H1 (cell line): ENCODE measurements at regions not wholly inside any gene's neighbourhood (a gene's known extent, or its start where the extent isn't known, plus 50 kb on each side); places are given as distances from the start of the nearest gene placed in this dataset.
A peak's percentile ranks its signal among the peaks of the same experiment; 100 is the strongest.

Source experiments
- CTCF ChIA-PET: fragments of 300-600 bp; sonication (Branson Sonifier 250); formaldehyde crosslinking; loops from one replicate; lab custom pipeline; 2021; ENCODE audit not compliant: partially characterized antibody; lab: Charles Lee
- POLR2A ChIA-PET: fragments of 300-600 bp; sonication (Branson Sonifier 250); formaldehyde crosslinking; loops from one replicate; lab custom pipeline; 2021; ENCODE audit warnings: inconsistent platforms; ENCODE audit not compliant: partially characterized antibody; lab: Charles Lee
- DNase-seq, 2 experiments: peaks; one replicate each; pipeline versions ENCODE4 v3.0.0 to v3.0.0-alpha.2; 2010 to 2022; ENCODE audit warnings: low spot score in 2 of 2, low read depth in 1 of 2, mixed read lengths in 1 of 2
- FAIRE-seq: peaks from 2 replicates; lab custom pipeline; 2011; peaks lifted over from hg19 to GRCh38; lab: Jason Lieb, UNC
- H2AFZ ChIP-seq: 2 replicates; pipeline ENCODE4 v1.8.1; 2012; ENCODE audit warnings: low read length, inconsistent platforms
- H2AK5ac ChIP-seq: 2 replicates; pipeline ENCODE4 v1.6.1; 2013; ENCODE audit warnings: low read depth, low read length
- H2BK120ac ChIP-seq: replicated peaks from 2 replicates; pipeline ENCODE3; 2013; ENCODE audit warnings: low read depth, low read length, inconsistent platforms
- H2BK12ac ChIP-seq: 2 replicates; pipeline ENCODE4 v1.6.1; 2013; ENCODE audit warnings: low read depth, low read length
- H2BK15ac ChIP-seq: 2 replicates; pipeline ENCODE4 v1.6.1; 2013; ENCODE audit warnings: low read length
- H2BK20ac ChIP-seq: 2 replicates; pipeline ENCODE4 v1.6.1; 2013; ENCODE audit warnings: low read length
- H2BK5ac ChIP-seq: 2 replicates; pipeline ENCODE4 v1.6.1; 2013; ENCODE audit warnings: low read depth, low read length
- H3K14ac ChIP-seq: 2 replicates; pipeline ENCODE4 v1.6.1; 2013; ENCODE audit warnings: inconsistent platforms; ENCODE audit not compliant: insufficient read length
- H3K18ac ChIP-seq: 2 replicates; pipeline ENCODE4 v1.6.1; 2013; ENCODE audit warnings: low read length; ENCODE audit errors: extremely low read depth
- H3K23ac ChIP-seq: 2 replicates; pipeline ENCODE4 v1.6.1; 2013; ENCODE audit warnings: inconsistent platforms; ENCODE audit not compliant: insufficient read length
- H3K23me2 ChIP-seq: 2 replicates; pipeline ENCODE4 v1.6.1; 2013; ENCODE audit warnings: low read depth, low read length
- H3K27ac ChIP-seq: 2 replicates; pipeline ENCODE4 v1.6.1; 2011; ENCODE audit warnings: low read depth, low read length, inconsistent platforms
- H3K27me3 ChIP-seq, 4 experiments: replicated peaks in 1 of 4; 1 replicate in 1 of 4; 2 replicates in 3 of 4; pipeline versions ENCODE4 v1.6.1 to v1.8.1; 2011 to 2013; ENCODE audit warnings: low read length in 3 of 4, mild to moderate bottlenecking in 3 of 4, inconsistent platforms in 2 of 4, mixed read lengths in 2 of 4, moderate library complexity in 1 of 4; ENCODE audit not compliant: control insufficient read depth in 3 of 4, insufficient read depth in 3 of 4; ENCODE audit errors: extremely low read depth in 1 of 4
- H3K36me3 ChIP-seq, 4 experiments: 2 replicates each; pipeline versions ENCODE4 v1.6.1 to v1.8.1; 2011 to 2013; ENCODE audit warnings: mild to moderate bottlenecking in 4 of 4, low read length in 3 of 4, moderate library complexity in 2 of 4, control low read depth in 1 of 4, inconsistent platforms in 1 of 4; ENCODE audit not compliant: insufficient read depth in 4 of 4, control insufficient read depth in 2 of 4
- H3K4ac ChIP-seq: replicated peaks from 2 replicates; pipeline ENCODE3; 2013; ENCODE audit warnings: low read length, low read depth, mixed read lengths, inconsistent platforms; ENCODE audit not compliant: insufficient read length
- H3K4me1 ChIP-seq, 4 experiments: replicated peaks in 1 of 4; 1 replicate in 1 of 4; 2 replicates in 3 of 4; pipeline versions ENCODE4 v1.6.1 to v1.8.1; 2011 to 2013; ENCODE audit warnings: low read length in 3 of 4, inconsistent platforms in 2 of 4, mixed read lengths in 1 of 4; ENCODE audit not compliant: insufficient read depth in 4 of 4, control insufficient read depth in 3 of 4
- H3K4me2 ChIP-seq, 2 experiments: 2 replicates each; pipeline versions ENCODE4 v1.6.1 to v1.8.1; 2011 to 2013; ENCODE audit warnings: low read depth in 2 of 2, low read length in 2 of 2, control low read depth in 1 of 2, inconsistent platforms in 1 of 2, mild to moderate bottlenecking in 1 of 2; ENCODE audit not compliant: insufficient read depth in 1 of 2
- H3K4me3 ChIP-seq, 4 experiments: fragments of 200-600, 300-600 bp in 1 of 4; sonication (generic), shearing (Covaris generic), sonication (Bioruptor Twin) in 1 of 4; 2 replicates each; pipeline versions ENCODE4 v1.5.1 to v1.8.1; 2011 to 2016; ENCODE audit warnings: low read length in 4 of 4, low read depth in 3 of 4, control low read depth in 2 of 4, inconsistent platforms in 2 of 4, mild to moderate bottlenecking in 2 of 4, mixed read lengths in 1 of 4, moderate library complexity in 1 of 4; ENCODE audit not compliant: insufficient read depth in 2 of 4; ENCODE audit errors: extremely low read depth in 1 of 4
- H3K56ac ChIP-seq: replicated peaks from 2 replicates; pipeline ENCODE3; 2013; ENCODE audit warnings: low read depth, mild to moderate bottlenecking, mixed read lengths, low read length, inconsistent platforms; ENCODE audit not compliant: insufficient read length
- H3K79me1 ChIP-seq: 2 replicates; pipeline ENCODE4 v1.6.1; 2013; ENCODE audit warnings: low read depth, low read length, control low read depth
- H3K79me2 ChIP-seq, 2 experiments: 2 replicates each; pipeline versions ENCODE4 v1.6.1 to v1.8.1; 2012 to 2013; ENCODE audit warnings: low read length in 2 of 2, mild to moderate bottlenecking in 2 of 2, inconsistent platforms in 1 of 2; ENCODE audit not compliant: insufficient read depth in 2 of 2, control insufficient read depth in 1 of 2
- H3K9ac ChIP-seq, 4 experiments: replicated peaks in 1 of 4; 1 replicate in 1 of 4; 2 replicates in 3 of 4; pipeline versions ENCODE4 v1.6.1 to v1.8.1; 2011 to 2013; ENCODE audit warnings: low read depth in 3 of 4, low read length in 3 of 4, control low read depth in 2 of 4, mild to moderate bottlenecking in 2 of 4, moderate library complexity in 2 of 4, inconsistent platforms in 1 of 4; ENCODE audit errors: extremely low read depth in 1 of 4
- H3K9me3 ChIP-seq, 2 experiments: 2 replicates each; pipeline versions ENCODE4 v1.6.1 to v1.8.1; 2012 to 2013; ENCODE audit warnings: mild to moderate bottlenecking in 2 of 2, moderate library complexity in 2 of 2, control low read depth in 1 of 2, inconsistent platforms in 1 of 2, low read depth in 1 of 2, low read length in 1 of 2, mixed read lengths in 1 of 2; ENCODE audit not compliant: insufficient read depth in 2 of 2
- H4K20me1 ChIP-seq, 2 experiments: replicated peaks in 1 of 2; 2 replicates each; pipeline versions ENCODE3 to v1.8.1; 2011 to 2013; ENCODE audit warnings: inconsistent platforms in 2 of 2, low read length in 2 of 2, mild to moderate bottlenecking in 1 of 2; ENCODE audit not compliant: insufficient read depth in 2 of 2, control insufficient read depth in 1 of 2
- H4K5ac ChIP-seq: 2 replicates; pipeline ENCODE4 v1.6.1; 2013; ENCODE audit warnings: low read length, low read depth, mixed read lengths, inconsistent platforms; ENCODE audit not compliant: insufficient read length
- H4K8ac ChIP-seq: 2 replicates; pipeline ENCODE4 v1.8.0; 2013; ENCODE audit warnings: mild to moderate bottlenecking, moderate library complexity, low read length, inconsistent platforms; ENCODE audit not compliant: insufficient read depth; ENCODE audit errors: extremely low read depth
- H4K91ac ChIP-seq: replicated peaks from 2 replicates; pipeline ENCODE3; 2013; ENCODE audit warnings: low read length, mixed read lengths, inconsistent platforms; ENCODE audit not compliant: insufficient read length
- EZH2 ChIP-seq: fragments of 200-600 bp; sonication (generic); IDR thresholded peaks from 2 replicates; pipeline ENCODE4 v1.7.1; 2012; ENCODE audit warnings: low read depth, mild to moderate bottlenecking, moderate library complexity, low read length, inconsistent platforms; ENCODE audit not compliant: severe bottlenecking
- NANOG ChIP-seq: IDR thresholded peaks from 2 replicates; pipeline ENCODE4 v1.6.1; 2011; ENCODE audit warnings: low read length, low read depth, mild to moderate bottlenecking, inconsistent platforms; ENCODE audit not compliant: insufficient read depth, poor library complexity, severe bottlenecking
- RAD21 ChIP-seq, 2 experiments: IDR thresholded peaks in 1 of 2; conservative IDR thresholded peaks in 1 of 2; 2 replicates each; pipeline ENCODE4 v1.6.1; 2011; ENCODE audit warnings: low read depth in 2 of 2, low read length in 2 of 2, improper control_type of control experiment in 1 of 2, inconsistent platforms in 1 of 2, mild to moderate bottlenecking in 1 of 2, moderate library complexity in 1 of 2
- RFX5 ChIP-seq: IDR thresholded peaks from 2 replicates; pipeline ENCODE4 v1.6.1; 2011; ENCODE audit warnings: low read depth, low read length, improper control_type of control experiment, borderline replicate concordance
- RXRA ChIP-seq: IDR thresholded peaks from 2 replicates; pipeline ENCODE4 v1.6.1; 2011; ENCODE audit warnings: low read depth, mild to moderate bottlenecking, low read length, moderate library complexity; ENCODE audit not compliant: insufficient read depth
- SP2 ChIP-seq: IDR thresholded peaks from 2 replicates; pipeline ENCODE4 v1.6.1; 2012; ENCODE audit warnings: mild to moderate bottlenecking, low read length, inconsistent platforms
- SUZ12 ChIP-seq: fragments of 200-600 bp; sonication (generic); IDR thresholded peaks from 2 replicates; pipeline ENCODE4 v1.6.1; 2012; ENCODE audit warnings: mild to moderate bottlenecking, inconsistent platforms, low read length, moderate library complexity, mixed read lengths
- TAF7 ChIP-seq: optimal IDR thresholded peaks from 2 replicates; pipeline ENCODE3; 2011; ENCODE audit warnings: low read depth, mild to moderate bottlenecking, inconsistent platforms, low read length, moderate library complexity, borderline replicate concordance
- TF ChIP-seq, protein P1 (sequence below), 3 experiments: IDR thresholded peaks; 1 replicate in 2 of 3; 2 replicates in 1 of 3; pipeline versions ENCODE4 v1.5.1 to v1.6.1; 2011; ENCODE audit warnings: low read length in 3 of 3, mild to moderate bottlenecking in 3 of 3, inconsistent platforms in 2 of 3, low read depth in 1 of 3, moderate library complexity in 1 of 3; ENCODE audit not compliant: insufficient read depth in 1 of 3; ENCODE audit errors: control extremely low read depth in 1 of 3
- TF ChIP-seq, protein P2 (sequence below): IDR thresholded peaks from 2 replicates; pipeline ENCODE4 v1.6.1; 2012; ENCODE audit warnings: low read length, inconsistent platforms

- H3K9ac ChIP-seq, result no peak overlapping the region
- H4K20me1 ChIP-seq, result no peaks in the 10 kb centered on the region
- H3K18ac ChIP-seq, result no peak overlapping the region
- H3K4me3 ChIP-seq, result no peak overlapping the region
- H2BK15ac ChIP-seq, result no peak overlapping the region
- no peaks in the 10 kb centered on the region for H3K36me3 ChIP-seq
- H3K56ac ChIP-seq, result no peak overlapping the region
- H3K23ac ChIP-seq, result no peak overlapping the region
- no peak overlapping the region for H3K14ac ChIP-seq
- H4K5ac ChIP-seq, result no peak overlapping the region
- H3K79me2 ChIP-seq, result no peaks in the 10 kb centered on the region
- H2AK5ac ChIP-seq, result no peak overlapping the region
- no peak overlapping the region for H3K4ac ChIP-seq
- POLR2A ChIA-PET, result no interaction called here
- H2BK20ac ChIP-seq, result no peak overlapping the region
- no peaks in the 10 kb centered on the region for H3K9me3 ChIP-seq
- H2BK5ac ChIP-seq, result no peak overlapping the region
- no peaks in the 10 kb centered on the region for H3K4me1 ChIP-seq
- DNase-seq, result no peak
- no peaks in the 10 kb centered on the region for H3K27me3 ChIP-seq
- no peak overlapping the region for H3K4me2 ChIP-seq
- FAIRE-seq, result peak; percentile 68
- H3K79me1 ChIP-seq, result no peaks in the 10 kb centered on the region
- no peak overlapping the region for H2BK120ac ChIP-seq
- no peak overlapping the region for H2BK12ac ChIP-seq
- no peak overlapping the region for H4K91ac ChIP-seq
- no peaks in the 10 kb centered on the region for H3K23me2 ChIP-seq
- H3K27ac ChIP-seq, result no peak overlapping the region
- H4K8ac ChIP-seq, result no peak overlapping the region
- peak overlapping the region; percentile 98; the same call in 1 of the 2 replicates for H2AFZ ChIP-seq
- CTCF ChIA-PET, result interaction anchor here (0.8 to 3.9 kb wide), 16 partner anchors 9 to 1611 kb away, joined by 3 to 25 read pairs (median 4); no protein-coding TSS in a partner anchor
- no peak for TF ChIP-seq EZH2
- TF ChIP-seq NANOG, result no peak
- TF ChIP-seq SP2, result peak; percentile 3; the same call in 1 of the 2 replicates
- TF ChIP-seq SUZ12, result no peak
- no peak for TF ChIP-seq TAF7
- TF ChIP-seq RXRA, result no peak
- TF ChIP-seq RFX5, result no peak
- TF ChIP-seq RAD21 (IDR thresholded peaks at IDR 0.05 in 1 of 2, conservative IDR thresholded peaks at IDR 0.05 in 1 of 2; ENCODE audit: low read depth in 2 of 2, low read length in 2 of 2), result peak; percentile 76 to 77
- TF ChIP-seq, protein P1, sequence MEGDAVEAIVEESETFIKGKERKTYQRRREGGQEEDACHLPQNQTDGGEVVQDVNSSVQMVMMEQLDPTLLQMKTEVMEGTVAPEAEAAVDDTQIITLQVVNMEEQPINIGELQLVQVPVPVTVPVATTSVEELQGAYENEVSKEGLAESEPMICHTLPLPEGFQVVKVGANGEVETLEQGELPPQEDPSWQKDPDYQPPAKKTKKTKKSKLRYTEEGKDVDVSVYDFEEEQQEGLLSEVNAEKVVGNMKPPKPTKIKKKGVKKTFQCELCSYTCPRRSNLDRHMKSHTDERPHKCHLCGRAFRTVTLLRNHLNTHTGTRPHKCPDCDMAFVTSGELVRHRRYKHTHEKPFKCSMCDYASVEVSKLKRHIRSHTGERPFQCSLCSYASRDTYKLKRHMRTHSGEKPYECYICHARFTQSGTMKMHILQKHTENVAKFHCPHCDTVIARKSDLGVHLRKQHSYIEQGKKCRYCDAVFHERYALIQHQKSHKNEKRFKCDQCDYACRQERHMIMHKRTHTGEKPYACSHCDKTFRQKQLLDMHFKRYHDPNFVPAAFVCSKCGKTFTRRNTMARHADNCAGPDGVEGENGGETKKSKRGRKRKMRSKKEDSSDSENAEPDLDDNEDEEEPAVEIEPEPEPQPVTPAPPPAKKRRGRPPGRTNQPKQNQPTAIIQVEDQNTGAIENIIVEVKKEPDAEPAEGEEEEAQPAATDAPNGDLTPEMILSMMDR (IDR thresholded peaks at IDR 0.05; ENCODE audit: control extremely low read depth in 1 of 3, insufficient read depth in 1 of 3, low read depth in 1 of 3, low read length in 3 of 3), result peak in 2 of 3 experiments; percentile 51 to 70; a peak in 3 of 4 replicates
- TF ChIP-seq, protein P2, sequence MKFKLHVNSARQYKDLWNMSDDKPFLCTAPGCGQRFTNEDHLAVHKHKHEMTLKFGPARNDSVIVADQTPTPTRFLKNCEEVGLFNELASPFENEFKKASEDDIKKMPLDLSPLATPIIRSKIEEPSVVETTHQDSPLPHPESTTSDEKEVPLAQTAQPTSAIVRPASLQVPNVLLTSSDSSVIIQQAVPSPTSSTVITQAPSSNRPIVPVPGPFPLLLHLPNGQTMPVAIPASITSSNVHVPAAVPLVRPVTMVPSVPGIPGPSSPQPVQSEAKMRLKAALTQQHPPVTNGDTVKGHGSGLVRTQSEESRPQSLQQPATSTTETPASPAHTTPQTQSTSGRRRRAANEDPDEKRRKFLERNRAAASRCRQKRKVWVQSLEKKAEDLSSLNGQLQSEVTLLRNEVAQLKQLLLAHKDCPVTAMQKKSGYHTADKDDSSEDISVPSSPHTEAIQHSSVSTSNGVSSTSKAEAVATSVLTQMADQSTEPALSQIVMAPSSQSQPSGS, result no peak
Measured at GRCh38 chr6:54992789-54993188, 146.2 kb downstream of the FAM83B start.
